Bone marrow (tissue), 2 donors: ENCODE measurements at regions not wholly inside any gene's neighbourhood (a gene's known extent, or its start where the extent isn't known, plus 50 kb on each side); places are given as distances from the start of the nearest gene placed in this dataset.

ENCODE experiments used
- DNase-seq, 2 donors: peaks; one replicate each; lab custom pipeline; 2025; lab: John Stamatoyannopoulos, UW

DNA sequence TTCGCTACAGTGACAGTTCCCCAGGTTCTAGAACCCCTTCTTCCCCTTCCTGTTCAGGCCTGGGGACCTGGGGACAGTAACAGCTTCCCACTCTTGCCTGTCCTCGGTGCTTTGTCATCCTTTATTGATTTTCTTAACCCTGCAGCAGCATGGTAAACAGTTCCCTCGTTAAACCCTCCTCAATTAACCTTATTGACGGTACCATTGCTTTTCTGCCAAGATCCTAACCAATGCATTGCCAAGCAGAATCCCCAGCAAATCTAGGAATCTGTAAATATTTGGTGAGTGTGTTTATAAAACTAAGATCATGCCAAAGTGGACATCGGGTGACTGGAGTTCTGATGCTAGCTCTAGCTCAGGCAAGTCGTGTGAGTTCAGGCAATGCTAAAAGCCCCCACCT is 99.6 kb upstream of the KAZN start:
- no peak for DNase-seq

DNA sequence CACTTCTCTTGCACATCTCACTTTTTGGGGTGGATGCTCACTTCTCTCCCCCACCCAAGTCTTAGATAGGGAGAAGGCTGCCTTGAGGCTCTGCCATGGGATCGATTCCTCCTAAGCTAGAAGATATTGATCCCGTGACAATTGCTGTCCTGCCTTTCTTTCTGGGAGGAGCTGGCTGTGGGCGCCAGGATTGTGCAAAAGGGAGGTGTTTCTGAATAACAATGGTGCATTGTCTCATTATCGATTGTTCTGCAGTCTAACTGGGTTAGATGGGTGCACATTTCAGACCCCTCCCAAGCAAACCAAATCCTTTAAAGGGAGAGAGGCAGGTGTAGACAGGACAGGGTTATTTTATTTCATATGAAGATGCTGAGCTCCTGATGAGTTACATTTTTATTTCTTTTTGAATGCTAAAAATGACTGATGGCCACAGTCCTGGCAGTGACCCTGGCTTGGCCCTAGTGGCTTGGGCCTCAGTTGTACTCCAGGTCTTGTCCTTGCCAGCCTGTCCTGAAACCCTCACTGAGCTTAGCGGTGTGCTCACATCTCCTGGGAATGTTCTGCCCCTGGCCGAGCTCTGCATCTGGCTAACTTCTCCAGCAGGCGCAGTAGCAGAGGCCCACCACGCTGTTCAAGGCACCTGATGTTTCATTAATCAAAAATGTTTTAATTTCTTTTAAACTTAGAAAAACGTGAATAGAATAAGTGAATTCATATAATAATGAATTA is 99.0 kb upstream of the KAZN start:
- DNase-seq, result no peak

DNA sequence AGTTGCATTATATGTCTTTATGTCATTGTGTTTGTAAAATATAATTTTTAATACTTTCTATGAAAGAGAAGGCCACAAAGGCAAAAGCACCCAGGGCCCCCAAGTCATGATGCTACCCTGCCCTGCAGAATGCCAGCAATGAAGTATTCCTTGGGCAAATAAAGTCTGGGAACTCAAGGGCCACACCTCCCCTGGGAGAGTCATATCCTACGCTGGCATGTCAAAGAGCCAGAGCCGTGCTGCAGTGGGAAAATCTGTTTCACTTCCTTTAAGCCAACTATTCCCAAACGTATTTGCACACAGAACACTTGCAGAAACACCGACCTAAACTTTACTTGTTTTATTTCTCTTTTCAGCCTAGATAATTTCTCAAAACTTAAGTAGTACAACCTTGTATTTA is 98.4 kb upstream of the KAZN start:
- no peak for DNase-seq

DNA sequence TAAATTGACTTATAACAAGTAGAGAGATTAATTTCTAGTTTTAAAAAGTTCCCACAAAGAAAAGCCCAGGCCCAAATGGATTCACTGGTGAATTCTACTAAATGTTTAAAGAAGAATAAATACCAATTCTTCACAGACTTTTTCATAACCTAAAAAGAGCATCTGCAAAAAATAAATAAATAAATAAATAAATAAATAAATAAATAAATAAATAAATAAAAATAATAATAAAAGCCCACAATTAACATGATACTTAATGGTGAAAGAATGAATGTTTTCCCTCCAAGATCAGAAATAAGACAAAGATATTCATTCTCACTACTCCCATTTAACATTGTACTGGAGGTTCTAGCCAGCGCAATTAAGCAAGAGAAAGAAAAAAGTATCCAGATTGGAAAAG is 97.6 kb upstream of the KAZN start:
- DNase-seq, result no peak

DNA sequence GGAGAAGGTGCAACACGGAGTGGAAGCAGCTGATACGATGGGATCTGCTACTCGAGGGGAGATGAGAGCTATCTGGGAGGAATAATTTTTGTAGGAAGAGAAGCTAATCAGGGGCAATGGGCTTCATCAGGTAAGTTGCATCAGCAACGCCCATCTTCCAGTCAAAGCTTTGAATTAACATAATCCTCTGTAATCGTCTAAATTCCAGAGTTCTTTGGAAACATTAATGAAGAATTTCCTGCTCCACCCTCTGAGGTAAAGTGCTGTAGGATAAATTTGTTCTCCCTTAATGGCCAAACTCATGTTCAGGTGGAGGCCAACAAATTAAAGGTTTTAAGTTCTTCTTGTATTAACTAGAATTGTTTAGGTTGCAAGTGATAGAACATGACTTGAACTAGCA is 94.0 kb upstream of the KAZN start:
- no peak for DNase-seq

DNA sequence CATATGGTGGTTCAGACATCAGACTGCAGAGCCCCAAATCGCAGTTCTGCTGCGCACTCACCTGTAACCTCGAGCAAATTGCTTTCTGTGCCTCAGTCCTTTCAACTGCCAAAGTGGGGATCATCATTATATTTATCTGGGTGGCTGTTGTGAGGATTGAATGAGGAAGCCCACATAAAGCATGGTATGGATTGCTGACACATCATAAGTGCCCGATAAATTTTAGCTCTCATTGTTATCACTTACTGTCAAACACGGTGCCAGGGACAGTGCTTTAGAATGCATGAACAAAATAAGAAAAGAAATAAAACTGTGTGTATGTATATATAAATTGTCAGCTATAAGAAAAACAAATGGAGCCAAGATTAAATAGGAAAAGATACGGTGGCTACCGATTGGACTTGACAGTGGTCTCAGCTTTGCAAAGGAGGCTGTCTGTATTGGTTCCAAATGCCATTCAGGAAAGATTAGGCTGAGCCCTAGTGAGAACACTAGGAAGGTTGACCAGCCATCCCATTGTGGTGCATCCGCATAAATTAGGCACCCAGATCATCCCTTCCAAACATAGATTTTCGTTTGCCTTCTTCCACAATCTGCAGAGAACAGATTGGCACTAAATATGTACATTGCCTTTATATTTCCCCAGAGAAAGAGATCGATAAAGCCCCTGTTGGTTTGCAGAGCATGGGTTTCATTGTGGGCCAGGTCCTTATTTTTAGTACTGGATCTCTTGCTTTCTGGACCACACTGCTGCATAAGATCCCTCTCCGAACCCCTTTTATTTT is 91.8 kb upstream of the KAZN start:
- DNase-seq, result no peak

DNA sequence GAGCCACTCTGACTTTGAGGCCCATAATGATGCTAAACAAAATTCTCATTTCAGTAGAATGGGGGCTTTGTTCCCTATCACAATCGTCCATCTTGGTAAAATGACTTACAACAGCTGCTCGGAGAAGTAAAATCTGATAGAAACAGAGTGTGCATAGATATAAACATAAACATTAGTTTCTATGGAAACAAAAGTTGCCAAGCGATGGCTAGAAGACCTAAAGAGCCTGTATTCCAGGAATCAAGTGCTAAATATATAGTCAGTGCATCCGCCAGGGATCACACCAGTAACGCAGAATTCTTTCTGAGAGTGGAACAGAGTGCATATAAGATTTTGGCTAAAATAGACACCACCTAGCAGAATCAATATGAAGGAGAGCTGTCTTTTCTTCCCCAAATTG is 91.2 kb upstream of the KAZN start:
- no peak for DNase-seq

DNA sequence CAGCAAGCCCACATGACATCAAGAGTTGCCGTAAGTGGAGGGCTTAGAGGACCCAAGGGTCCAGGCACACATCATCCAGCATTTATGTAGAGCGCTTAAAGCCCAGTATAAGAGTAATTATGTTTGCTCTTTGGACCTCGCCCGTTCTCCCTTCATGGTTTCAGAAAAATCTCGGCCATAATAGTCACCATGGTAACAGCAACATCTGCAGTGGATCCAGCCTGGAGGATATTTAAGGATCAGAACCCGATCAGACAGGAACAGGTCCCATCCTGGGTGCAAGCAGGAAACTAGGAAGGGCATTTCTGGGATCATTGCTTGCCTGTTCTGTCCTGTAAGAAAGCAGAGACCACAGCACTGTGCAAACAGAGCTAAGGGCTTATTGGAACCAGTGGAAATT is 89.9 kb upstream of the KAZN start:
- DNase-seq, result no peak

DNA sequence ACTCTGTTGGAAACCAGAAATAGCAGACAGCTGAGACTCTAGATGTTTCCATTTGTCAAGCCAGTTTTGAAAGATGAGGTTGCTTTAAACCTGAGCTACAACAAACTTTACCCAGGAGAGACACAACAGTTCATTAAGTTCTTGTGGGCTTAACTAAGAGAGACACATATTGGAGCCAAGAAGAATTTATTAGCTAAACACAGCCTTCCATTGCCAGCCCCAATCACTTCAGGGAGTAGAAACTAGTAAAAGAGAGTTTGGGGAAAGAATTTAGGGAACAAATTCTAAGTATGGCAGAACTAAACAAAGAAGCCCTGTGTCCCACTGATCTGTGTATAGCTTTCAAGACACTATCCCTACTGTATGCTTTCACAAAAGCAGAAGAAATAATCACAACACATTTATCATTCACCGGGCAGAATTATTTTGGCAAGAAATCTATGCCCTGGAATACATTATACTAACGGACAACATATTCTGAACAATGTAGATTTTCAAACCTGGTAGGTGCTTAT is 87.3 kb upstream of the KAZN start:
- no peak for DNase-seq

DNA sequence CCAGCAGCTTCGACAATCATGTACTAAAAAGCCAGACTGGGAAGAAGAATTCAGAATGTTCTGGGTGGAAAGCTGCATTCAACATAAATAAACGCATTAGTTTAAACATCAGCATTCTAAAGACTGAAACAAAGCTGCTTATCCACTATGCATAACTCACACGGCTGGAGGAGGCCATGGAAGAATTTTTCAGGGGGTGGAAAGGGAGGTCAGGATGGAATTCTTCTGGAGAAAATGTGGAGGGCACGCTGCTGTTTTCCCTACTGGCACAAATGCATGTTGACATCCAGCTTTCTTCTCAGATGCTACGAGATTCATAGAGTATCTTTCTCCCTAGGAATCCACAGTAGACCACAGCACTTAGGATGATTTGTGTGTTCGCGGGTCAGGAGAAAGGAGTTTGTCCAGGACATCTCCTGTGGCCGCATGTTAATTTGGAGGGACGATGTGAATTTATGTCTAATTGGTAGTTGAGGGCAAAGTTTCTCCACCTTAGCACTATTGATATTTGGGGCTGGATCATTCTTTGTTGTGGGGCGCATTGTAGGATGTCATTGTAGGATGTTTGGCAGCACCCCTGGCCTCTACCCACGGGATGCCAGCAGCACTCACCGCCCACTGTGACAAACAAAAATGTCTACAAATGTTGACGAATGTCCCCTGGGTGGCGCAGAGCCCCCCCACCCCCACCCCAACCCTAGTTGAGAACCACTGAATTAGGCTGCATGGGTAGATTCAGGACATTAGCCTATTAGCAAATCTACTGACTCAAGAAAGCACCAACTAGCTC is 86.5 kb upstream of the KAZN start:
- no peak for DNase-seq

DNA sequence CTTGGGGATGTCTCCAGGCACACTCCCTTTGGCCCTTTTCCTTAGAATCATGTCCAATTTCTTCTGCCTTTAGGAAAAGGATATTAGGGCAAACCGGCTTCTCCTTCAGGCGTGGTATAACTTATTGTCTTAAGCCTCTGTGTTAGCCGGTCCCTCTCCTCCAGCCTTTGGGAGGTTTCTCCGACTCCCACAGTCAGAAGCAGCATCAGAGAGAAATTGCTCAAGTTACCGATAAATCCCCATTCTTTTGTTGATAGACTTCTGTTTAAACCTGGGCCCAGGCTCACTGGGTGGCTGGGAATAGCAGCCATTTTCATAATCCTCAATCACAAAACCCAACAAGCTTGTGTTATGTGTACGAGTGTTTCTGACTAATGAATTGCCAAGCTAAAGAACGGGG is 85.4 kb upstream of the KAZN start:
- DNase-seq, result no peak

DNA sequence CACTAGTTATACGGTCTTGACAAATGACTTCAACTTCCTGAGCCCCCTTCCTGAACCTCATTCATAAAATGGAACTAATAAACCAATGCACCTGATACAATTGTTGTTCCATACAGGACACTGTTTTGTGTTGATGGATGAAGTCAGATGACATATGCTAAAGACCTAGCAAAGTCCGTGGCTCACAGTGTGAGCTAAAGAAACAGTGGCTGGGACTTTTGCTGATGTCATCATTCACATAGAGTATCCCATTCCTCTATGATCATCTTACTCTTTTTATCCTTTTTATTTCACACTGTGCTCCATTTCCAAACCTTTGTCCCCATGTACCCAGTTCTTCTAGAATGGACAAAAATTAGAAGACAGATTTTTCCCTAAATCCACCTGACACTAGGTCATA is 83.7 kb upstream of the KAZN start:
- DNase-seq, result no peak

DNA sequence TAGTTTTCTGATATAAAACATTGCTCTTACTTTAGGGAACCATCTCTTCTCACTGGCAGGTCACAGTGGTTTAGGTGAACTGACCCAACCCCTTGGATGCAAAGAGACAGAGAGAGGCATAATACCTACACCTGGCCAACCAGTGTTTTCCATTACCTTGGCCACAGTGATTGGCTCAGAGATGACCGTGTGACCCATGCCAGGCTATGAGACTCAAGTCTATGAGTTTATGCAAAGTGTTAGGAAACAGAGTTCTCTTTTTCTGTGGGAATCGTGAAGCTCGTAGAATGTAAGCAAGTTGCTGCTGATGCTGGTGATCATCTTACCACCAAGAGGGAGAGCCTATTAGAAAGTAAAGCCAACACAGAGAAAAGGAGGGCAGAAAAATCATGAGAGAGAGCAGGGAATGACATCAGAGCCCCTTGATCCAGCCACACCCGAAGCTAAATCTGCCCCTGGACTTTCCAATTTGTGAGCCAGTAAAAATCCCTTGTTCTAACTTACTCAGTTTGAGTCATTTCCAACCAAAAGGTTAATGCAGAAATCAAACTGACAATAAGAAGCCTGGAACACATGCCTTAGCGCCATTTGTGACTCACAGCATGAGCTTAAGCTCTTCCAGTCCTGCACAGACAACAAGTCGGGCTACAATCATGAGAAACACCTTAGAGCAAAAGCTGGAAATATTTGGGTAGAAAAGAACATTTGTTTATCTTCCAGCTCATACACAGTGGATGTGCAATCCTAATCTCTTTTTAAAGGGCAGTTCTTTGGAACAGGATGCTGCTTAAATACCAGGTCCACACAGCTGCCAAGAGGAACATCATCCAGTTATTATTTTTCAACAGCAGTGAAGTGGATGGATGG is 81.3 kb upstream of the KAZN start:
- DNase-seq, result no peak

DNA sequence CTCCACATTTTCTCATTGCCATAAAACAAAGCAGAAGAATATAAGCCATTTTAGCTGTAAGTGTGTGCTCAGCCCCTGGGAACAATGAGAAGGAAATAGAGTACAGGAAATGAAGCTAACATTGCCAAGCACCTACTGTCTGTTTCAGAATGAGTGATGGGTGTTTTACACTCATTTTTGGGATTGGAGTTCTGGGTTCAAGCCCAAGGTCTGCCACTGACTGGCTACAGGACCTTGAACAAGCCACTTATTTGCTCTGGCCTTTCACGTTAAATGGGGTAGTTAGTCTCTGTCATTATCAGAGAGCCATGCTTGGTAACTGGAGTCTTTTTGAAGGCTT is 80.7 kb upstream of the KAZN start:
- no peak for DNase-seq

DNA sequence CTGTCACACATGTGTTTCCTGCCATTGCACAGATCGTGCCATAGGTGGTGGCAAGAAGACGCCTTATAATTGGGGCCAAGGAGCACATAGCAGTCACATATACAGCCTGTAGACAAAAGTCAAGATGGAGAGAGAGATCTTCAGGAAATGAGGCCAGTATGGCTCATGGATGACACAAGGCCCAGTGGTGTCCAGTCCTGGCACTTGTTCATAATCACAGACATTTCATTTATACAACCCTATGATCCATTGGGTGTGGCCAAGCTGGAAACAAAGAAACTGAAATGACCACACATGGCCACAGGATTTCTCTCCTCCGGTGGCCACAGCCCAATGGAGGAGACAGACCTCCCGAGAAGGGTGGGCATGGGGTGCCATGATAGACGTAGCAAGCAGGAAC is 78.5 kb upstream of the KAZN start:
- no peak for DNase-seq

DNA sequence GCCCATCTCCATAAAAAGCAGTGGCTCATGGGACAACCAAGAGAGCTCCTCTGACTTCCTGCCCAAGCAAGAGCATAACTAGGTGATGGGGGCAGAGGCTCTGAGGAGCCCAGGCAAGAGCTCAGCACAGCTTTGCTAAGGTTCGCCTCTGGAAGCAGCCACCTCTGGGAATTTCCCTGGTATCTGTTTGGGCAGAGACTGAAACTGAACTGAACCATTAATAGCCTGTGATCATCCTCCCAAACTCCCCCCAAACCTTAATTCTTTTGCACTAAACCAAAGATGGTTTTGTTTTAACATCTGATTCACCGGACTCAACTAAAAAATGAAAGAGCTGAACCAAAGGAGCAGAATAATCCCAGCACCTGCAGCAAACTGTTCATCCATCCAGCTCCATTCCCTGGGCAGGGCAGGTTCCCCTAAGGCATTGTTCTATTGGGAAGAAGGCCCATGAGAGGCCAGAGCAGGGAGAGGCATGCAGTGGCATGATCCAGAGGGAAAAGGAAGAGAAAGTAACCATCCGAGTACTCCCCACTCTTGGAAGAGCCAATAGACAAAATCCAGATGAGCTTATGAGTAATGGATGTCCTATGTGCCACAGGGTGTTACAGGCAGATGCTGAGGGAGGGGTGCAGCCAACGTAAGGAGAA is 77.8 kb upstream of the KAZN start:
- DNase-seq, result no peak

DNA sequence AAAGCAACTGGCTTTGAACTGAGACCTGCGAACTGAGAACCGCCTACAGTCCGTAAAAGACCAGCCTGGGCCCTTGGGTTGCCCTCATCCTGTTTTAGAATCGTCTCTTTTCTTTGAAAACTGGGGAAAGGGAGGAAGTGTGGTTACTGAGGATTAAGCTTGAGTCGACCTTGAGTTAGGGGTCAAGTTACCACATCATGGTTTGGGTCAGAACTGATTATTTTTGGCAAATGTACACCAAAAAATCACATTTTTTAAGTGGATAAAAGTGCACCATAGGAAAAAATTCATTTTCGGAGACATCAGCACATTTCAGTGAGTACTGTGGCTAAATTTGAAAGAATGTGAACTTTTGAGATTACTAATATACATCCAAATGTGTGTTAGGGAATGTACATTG is 76.9 kb upstream of the KAZN start:
- DNase-seq, result no peak

DNA sequence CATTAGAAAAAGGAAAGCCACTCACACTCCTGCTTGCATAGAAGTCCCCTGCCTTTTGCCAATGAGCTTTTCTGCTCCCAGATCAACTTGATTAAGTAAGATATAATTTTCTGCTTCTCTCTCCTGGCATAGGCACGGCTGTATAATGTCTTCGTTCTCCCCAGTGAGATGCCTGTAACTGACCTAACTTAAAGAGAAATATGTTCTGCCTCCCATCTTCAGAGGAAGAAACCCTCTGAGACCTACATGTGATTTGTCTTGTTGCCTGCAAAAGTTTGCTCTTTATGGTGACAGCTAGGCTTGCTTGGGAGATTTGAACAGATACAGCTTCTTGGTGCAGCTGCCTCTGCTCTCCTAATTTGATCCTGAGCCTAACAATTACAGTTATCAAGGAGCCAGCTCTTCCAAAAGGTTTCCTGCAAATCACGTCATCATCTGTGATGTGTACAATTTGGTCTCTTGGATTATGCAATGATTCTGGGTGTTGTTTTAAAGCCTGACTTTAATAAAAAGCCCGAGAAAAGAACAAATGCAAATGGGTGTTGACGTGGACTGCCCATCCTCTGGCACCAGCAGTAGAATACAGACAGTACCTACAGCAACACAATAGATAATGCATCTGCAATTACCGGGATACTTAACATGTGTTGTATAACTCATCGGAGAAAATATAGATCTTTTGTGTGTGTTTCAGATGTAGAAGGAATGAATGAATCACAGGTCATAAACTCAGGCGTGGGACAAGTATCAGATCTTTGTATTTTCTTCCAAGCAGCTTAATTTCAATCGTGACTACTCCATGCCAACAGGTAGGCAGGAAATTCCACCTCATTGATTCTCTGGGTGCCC is 76.2 kb upstream of the KAZN start:
- DNase-seq, result no peak

DNA sequence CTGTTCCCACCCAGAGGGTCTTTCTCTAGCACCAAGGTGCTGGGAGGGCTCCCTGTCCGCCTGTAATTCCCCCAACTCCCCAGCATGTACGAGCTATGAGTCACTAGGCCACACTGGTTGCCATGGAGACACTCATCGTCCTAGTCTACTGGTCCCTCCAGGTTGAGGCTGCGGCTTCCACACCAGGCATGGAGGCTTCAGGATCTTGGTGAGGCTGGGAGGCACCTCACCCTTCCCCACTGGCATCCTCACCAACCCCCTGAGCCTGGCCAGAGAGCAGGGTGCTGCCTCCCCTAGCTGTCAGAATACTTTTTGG is 75.6 kb upstream of the KAZN start:
- no peak for DNase-seq

DNA sequence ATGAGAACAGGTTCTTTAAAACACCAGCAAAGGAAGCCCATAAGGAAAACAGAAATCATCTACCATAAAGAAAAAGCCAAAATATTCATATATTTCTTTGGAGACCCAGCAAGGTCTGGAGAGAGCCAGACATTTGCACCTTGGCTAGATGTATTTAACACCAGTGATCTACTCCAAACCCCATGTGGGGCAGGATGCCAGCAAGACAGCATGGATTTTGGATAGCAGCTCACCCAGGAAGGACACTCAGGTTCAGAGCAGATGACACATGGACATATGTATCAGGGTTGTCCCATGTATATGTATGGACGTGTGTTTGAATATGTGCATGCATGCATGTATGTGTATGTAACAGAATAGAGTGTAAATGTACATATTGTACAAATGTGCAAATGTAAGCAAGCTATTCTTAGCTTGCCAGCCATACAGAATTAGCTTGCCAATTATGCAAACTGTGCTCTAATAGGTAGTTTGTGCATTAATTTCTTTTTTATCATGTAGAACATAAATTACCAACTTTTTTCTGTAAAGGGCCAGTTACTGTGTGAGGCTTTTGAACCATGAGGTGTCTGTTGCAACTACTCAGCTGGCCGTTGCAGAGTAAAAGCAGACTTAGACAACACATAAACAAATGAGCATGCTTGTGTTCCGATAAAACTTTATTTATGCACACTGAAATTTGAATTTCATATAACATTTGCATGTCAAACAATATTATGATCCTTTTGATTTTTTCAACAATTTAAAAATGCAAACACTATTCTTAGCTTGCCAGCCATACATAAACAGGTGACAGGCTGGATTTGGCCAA is 73.5 kb upstream of the KAZN start:
- DNase-seq, result no peak
